HG03095 (cell line): ENCODE measurements at regions not wholly inside any gene's neighbourhood (a gene's known extent, or its start where the extent isn't known, plus 50 kb on each side); places are given as distances from the start of the nearest gene placed in this dataset.

Experiments used
- ATAC-seq: cut with Tn5 transposase; IDR thresholded peaks from one replicate; pipeline ENCODE4 v1.9.1; 2021; ENCODE audit warnings: moderate library complexity; ENCODE audit not compliant: unreplicated experiment

DNA sequence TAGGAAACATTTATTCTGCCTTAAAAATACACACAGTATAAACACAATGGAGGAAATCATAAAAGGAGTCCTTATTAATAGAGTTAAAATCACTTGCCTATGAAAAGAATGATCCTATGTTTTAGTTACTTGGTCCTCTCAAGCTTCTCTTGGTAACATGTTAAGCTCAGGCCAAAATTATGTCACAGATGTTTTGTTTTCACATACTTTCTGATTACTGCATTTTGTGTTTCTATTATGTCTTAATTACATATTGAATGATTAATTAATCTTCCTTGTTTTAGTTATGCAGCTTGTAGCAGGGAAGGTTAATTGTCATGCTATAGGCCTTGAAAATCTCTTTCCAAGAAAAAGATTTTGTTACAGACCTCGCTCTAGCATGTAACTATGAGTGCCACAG is 406.0 kb downstream of the PLA2G4A start:
- ATAC-seq: no peak

DNA sequence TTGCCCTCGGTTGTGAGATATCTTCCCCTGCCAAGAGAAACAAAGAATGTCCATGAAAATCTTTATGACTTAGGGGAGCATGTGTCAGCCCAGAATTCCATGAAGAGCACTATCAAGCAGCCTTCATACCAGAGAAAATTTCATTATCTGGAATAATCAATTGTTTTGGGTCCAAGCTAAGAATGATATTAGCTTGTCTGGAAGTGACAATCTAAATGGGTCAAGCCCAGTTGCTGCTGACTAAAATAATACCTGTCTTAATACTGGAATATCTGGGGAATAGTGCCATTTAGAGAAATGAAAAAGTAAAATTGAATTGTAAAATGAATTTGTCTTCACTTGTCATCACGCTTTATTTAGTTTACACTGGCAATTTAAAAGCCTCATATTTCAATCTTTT is 407.4 kb downstream of the PLA2G4A start:
- no peak for ATAC-seq

DNA sequence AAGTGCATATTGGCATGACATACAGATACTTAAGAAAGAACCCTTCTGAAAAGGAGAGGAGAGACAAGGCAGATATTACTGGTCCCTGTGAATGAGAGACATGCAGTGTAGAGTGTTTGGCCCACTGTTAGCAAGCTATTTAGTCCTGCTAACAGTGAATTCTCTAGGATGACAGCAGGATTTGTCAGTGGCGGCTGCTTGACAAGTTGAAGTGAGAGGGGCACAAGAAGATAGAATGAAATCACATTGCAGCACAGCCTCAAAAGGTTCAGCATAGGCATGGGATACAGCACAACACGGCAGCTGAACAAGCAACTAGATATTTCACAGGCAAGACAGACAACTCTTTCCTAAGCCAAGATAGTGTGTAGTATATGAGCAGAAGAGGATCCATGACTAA is 407.9 kb downstream of the PLA2G4A start:
- ATAC-seq: no peak

DNA sequence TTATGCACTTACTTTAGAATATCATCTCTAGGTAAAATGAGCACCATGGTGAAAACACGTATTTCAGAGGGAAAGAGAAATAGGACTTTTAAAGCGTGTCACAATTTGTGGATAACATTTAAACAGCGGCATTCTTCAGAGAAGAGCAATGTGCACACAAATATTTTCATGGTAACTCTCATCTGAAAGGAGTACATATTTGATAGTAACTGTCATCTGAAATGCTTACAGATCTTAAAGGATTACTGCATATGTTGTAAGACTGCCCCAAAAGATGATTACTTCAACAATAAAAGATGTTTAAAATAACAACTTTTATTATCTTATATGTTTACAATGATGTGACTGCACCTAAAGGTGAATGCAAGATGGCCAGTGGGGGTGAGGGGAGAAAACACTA is 408.8 kb downstream of the PLA2G4A start:
- no peak for ATAC-seq

DNA sequence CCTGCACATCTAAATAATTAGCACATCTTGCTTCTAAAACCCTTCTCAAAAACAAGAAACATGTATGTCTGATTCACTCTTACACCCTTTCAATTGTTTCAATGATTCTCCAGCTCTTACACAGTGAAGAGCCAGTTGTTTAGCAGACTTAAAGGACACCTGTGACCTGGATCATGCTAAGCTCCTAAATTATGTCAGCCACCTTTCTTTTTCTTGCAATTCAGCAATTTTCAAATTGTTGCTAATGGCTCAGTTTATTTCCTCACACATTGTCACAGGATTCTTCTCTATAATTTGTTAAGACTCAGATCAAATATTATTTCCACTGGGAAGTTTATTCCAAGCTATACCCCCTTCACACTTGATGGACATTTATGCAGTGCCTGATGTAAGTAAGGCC is 413.2 kb downstream of the PLA2G4A start:
- no peak for ATAC-seq

DNA sequence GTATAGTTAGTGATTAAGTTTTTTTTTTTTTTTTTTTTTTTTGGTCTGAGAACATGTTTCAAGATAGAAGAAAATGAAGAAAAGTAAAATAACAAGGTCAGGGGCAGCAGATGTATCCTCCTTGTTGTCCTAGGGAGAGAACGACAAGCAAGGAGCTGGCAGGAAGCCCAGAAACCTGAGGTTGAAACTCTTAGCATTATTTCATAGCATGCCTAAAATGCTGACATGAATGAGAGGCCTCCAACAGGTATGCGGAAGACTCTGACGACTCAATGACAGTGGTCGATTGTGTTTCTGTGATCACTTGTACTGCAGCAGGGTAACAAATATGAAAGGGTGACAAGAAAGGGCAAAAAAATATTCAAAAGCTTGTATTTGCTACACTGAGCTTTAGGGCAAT is 415.9 kb downstream of the PLA2G4A start:
- no peak for ATAC-seq

DNA sequence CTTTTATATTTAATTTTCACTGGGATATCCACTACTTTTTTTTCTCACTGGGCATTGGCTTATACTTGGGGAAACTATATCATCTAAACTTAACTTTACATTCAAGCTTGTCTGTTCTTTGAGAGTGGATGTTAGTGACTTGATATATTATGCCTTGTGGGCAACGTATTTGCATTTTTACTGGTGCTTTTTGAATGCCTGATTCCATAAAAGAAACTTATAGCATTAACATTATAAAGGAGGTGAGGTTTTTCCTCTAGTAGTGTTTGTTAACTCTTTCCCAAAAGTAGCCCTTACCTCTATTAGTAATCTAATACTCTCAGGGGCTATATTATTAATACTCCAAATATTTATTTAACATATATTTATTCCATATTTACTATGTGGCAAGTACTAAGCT is 416.5 kb downstream of the PLA2G4A start:
- no peak for ATAC-seq

DNA sequence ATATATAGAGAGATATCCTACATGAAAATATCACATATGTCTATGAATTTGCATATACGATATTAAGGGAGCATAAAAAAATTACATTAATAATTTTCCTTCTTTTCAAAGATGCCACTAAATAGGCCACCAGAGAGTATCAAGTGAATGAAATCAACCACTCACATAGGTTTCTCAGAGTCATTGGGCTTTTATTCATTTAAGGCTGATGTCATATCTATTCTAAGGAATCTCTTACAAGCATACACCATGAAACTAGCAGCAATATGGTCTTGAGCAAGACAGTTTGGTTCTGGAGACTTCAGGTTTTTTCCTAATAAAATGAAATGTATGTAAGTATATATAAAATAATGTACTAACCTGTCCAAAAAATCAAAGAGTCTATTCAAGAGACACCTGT is 420.4 kb downstream of the PLA2G4A start:
- no peak for ATAC-seq

DNA sequence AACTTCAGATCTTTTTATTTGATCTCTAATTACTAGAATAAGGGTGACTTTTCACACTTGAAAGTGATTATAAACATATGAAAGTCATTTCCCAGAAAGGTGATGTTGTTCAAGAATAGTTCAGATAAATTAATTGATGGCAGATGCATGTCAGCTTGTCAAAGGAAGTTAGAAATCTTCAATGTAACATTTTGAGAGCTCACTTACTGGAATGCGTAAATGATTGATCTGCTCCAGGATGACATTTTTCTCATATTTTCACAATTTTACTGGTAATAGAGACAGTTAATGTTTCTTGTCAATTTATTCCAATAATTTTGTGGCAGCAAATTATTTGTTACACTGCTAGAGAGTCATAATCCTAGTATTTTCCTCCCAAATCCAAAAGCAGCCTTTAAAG is 424.2 kb downstream of the PLA2G4A start:
- ATAC-seq: no peak

DNA sequence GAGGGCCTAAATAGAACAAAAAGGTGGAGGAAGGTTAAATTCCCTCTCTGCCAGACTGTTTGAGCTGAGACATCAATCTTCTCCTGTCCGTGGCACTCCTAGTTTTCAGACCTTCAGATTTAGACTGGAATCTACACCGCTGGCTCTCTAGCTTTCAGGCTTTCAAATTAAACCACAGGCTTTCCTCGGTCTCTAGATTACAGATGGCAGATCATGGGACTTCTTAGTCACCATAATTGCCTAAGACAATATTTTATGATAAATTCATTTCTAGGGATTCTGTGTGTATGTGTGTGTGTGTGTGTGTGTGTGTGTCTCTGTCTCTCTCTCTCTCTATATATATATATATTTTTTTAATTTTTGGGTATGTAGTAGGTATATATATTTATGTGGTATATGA is 428.7 kb downstream of the PLA2G4A start:
- no peak for ATAC-seq

DNA sequence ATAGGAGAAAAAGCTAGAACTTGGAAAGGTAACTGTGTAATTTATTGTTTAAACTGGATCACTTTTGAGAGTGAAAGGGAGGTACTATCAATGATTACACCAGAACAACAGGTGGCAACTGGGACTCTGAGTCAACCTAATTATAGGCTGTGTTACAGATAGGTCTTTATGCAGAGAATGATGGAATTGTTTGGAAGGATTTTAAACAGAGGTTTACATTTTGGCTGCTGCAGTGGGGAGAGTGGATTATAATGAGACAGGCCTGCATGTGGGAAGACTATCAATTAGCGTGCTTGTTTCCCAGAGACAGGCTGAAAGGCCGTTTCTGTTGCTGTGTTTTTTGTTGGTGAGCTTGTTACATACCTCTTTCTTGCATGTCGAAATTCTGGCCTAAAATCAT is 432.9 kb downstream of the PLA2G4A start:
- ATAC-seq: no peak

DNA sequence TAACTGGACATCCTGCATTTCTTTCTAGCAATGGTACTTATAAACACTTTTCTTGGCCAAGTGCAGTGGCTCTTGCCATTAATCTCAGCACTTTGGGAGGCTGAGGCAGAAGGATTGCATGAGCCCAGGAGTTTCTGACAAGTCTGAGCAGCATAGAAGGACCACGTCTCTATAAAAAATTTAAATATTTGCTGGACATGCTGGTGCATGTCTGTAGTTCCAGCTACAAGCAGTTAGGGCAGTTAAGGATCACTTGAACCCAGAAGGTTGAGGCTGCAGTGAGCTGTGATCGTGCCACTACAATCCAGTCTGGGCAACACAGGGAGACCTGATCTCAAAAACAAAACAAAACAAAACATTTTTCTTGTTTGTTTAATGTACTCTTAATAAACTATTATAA is 434.0 kb downstream of the PLA2G4A start:
- no peak for ATAC-seq

DNA sequence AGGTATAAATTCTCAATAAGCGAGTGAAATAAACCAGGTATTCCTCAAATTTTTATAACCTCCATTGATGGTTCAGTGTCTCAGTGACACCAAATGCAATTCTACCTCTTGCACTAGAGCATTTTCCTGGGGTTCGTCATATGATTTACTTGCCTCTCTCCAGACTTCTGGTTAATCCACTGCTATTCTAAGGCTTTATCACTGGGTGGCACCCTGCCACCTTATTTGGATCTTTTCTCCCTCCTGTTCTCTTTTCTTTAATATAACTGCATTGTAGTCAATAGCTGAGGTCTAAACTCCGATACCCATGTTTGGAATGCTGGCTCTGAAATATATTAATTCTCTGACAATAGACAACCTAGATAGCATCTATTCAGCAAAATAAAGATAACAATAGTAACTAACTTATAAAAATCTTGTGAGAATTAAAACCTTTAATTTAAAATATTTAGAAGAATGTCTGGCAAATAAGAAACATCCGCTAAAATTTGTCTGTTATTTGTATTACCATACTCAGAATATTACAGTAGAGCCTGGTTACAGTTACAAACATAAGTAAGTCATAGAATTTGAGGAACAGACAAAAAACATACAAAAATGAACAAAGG is 436.4 kb downstream of the PLA2G4A start:
- ATAC-seq: no peak

DNA sequence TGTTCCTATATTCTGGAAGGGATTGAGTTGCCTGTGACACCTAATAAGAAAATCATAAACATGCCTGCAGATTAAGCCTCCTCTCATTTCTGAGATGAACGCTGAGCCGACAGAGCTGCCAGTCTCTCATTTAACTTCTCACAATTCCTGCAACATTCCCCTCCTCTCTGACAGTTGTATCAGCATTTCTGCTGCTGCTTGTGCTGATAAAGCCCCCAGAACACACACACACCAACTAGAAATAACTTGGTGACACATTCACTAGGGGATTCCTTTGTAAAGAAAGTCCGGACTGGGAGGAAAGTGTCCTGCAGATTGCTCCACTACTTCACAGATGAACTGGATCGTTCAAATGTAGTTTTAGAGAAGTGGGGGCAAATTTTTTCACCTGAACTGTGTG is 437.3 kb downstream of the PLA2G4A start:
- no peak for ATAC-seq

DNA sequence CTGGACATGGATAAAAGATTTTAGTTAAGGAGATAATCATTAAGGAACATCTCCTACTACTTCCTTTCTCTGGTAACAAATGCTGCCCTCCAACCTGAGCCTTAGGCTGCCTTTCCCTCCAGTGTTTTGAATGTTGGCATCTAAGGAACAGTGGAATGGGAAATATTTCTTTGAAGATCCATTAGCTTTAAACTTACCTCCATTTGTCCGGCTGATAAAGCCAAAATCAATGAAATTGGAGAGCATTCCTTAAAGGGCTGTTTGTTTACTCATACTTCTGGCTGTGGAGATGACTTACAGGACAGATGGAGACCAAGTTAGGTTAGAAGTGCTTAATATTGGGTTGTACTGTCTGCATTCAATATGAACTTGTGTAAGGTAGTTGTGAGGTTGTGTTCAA is 439.1 kb downstream of the PLA2G4A start:
- no peak for ATAC-seq

DNA sequence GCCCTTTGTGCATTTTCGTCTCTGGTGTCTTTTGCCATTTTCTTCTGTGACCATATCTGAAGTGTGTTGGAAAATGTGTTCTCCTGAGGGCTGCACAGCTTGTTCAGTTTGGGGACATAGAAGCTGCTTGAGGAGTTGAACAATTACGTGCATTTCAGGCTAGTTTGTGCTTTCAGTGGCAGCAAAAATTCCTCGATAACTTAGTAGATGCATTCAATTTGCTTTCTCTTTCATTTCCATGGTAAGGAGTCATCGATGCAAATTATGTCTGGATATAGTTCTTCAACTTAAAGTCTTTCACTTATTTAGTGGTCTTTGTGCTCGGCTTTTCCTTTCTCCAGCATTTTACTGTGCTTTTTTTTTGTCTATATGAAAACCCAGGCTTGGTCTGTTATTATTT is 441.5 kb downstream of the PLA2G4A start:
- ATAC-seq: no peak

DNA sequence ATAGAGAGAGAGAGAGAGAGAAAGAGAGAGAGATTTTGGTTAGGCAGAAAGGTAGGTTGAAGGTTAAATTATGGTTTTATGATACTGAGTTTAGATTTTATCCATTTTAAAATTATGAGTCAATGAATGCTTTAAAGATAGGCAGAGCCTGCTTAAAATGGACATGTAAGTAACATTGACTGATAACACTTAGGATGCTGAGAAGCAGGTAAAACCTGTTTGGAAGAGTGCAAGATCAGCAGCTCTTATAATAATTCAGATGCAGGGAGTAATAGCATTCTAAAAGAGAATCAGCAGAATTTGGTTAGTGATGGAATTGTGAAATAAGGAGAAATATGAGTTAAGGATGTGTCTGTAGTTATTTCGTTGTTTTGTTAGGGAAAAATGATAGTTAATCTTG is 446.6 kb downstream of the PLA2G4A start:
- ATAC-seq: no peak

DNA sequence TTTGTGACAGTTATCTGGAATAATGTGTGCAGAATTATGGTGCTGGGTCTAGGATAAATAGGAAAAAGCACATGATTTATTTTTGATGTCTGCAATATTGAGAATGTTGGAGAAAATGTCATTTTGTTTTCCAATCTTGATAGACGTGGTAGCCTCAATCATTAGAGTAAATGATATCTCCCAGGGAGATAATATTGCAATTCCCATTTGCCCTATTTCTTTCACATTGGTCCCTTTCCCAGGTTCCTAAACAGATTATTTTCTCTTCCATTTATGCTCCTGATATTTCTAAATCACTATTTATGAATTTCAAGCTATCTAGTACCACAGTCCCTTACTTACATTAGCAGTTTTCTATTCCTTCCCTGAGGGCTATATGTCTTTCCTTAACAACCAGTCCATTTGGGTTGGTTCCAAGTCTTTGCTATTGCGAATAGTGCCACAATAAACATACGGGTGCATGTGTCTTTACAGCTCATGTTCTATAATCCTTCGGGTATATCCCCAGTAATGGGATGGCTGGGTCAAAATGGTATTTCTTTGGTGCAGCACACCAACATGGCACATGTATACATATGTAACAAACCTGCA is 447.3 kb downstream of the PLA2G4A start:
- no peak for ATAC-seq

DNA sequence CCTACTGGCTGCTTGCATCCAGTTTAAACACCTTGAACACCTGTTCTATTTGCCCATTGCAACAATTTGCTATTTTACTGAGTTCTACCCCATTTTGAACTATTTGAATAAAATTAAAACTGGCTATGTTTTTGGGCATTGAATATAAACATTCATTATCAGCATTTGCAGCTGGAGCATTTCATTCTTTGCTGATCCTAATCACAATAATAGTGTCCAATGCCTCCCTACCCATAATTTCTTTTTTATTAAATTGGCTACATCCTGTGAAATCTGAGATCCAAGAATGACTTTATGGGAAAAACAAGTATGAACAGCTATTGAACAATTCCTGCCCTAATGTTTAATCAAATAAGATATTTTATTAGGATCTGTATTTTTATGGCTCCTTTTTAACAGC is 447.9 kb downstream of the PLA2G4A start:
- no peak for ATAC-seq

DNA sequence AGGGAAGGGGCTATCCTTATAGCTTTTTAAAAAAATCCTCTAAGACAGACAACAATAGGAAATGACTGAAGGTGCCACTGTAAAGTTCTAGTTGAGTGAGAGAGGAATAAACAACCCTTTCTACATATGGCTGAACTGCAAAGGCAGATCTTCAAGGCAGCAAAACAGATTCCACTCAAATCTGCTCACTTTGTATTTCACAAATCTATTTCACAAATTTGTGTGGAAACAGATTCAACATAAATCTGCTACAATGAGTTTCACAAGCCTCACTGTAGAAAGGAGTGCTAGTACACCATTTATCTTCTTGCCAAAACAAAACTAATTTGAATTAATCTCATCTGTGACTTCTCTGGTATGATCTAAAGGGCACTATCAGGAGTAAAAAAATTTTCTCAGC is 451.3 kb downstream of the PLA2G4A start:
- no peak for ATAC-seq

DNA sequence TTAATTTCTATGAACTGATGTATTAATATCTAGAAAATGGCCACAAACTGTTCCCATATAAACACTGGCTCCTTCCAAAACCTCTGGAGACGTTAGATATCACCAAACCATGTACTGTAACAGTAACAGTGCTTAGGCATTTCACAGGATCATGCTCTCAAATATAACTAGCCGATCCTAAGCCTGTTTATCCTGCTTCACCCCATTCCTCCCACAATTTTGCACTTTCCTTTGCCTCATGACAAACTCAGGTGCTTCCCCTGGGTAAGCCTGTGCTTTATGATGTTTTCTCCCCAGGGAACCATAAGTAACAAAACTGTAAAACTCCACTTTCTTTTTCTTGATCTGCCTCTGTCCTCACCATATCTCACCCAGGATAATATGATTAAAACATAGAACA is 452.3 kb downstream of the PLA2G4A start:
- ATAC-seq: no peak

DNA sequence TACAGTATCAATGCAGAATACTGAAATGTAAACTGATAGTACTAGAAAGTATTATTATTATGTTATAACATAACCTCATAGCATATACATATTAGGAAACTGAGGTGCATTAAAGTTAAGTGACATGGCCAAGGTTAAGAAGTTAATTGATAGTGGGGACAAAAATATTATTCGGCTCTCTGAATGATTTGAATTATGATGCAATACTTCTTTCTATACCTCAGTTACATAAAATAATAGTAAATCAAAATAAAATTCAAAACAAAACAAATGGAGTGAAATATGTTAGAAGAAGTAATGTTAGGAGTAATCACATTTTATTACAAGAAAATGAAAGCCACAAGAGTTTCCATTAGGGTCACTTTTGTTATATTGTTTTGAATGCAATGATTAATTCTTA is 455.2 kb downstream of the PLA2G4A start:
- ATAC-seq: no peak

DNA sequence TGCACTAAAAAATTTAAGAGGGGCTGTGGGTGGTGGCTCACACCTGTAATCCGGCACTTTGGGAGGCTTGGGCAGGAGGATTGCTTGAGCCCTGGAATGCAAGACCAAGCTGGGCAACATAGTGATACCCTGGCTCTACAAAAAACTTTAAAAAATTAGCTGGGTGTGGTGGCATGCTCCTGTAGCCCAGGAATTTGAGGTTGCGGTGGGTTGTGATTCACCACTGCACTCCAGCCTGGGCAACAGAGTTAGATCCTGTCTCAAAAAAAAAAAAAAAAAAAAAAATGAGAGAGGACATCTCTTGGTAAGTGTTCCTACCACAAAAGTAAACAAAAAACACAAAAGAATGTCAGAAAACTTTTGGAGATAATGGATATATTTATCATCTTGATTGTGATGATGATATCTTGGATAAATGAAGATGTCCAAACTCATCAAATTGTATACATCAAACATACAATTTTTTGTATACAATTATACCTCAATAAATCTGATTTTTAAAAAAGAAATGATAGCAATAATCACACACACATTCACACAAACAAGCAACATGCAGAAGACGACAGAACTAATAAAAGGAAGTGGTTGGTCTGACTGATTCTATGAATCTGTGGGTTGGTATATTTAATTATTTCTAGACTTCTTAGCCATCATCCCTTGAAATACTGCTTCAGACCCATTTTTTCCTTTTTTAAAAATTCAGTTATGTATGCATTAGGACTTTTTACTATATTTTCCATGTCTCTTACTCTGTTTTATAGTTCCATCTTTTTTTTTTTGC is 465.9 kb downstream of the PLA2G4A start:
- no peak for ATAC-seq
